Cerebellar nuclear complex (tissue), 1 donor: ENCODE measurements at regions not wholly inside any gene's neighbourhood (a gene's known extent, or its start where the extent isn't known, plus 50 kb on each side); places are given as distances from the start of the nearest gene placed in this dataset.

Source experiments
- DNase-seq, 2 experiments: peaks; one replicate each; lab custom pipeline; 2025; lab: John Stamatoyannopoulos, UW

DNA sequence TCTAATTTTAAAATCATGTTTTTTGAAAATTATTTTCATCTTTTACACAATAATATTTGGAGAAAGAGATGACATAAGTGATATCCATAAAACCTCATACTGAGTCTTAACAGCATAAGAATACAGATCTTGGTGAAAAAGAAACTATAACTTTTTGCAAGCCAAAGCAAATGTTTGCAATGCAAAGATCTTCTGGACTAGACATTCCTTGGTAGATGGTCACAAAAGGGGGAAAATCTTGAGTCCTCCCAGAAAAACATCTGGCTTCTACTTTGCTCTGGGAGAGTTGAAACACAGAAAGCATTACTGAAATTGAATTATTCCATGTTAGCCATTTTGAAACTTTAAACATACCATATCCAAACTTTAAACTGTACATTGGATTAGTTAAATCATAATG lies 308.2 kb downstream of the ANXA1 start:
- no peak for DNase-seq

DNA sequence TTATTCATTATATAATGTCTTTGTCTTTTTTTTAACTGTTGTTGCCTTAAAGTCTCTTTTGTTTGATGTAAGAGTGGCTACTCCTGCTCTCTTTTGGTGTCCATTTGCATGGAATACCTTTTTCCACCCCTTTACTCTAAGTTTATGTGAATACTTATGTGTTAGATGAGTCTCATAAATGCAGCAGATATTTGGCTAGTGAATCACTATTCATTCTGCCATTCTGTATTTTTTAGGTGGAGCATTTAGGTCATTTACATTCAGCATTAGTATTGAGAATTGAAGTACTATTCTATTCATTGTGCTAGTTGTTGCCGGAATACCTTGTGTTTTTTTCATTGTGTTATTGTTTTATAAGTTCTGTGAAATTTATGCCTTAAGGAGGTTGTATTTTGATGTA lies 317.1 kb downstream of the ANXA1 start:
- DNase-seq, result no peak

GRCh38 chr9:73470766-73471165 lies 319.1 kb downstream of the ANXA1 start:
- DNase-seq, result no peak

DNA sequence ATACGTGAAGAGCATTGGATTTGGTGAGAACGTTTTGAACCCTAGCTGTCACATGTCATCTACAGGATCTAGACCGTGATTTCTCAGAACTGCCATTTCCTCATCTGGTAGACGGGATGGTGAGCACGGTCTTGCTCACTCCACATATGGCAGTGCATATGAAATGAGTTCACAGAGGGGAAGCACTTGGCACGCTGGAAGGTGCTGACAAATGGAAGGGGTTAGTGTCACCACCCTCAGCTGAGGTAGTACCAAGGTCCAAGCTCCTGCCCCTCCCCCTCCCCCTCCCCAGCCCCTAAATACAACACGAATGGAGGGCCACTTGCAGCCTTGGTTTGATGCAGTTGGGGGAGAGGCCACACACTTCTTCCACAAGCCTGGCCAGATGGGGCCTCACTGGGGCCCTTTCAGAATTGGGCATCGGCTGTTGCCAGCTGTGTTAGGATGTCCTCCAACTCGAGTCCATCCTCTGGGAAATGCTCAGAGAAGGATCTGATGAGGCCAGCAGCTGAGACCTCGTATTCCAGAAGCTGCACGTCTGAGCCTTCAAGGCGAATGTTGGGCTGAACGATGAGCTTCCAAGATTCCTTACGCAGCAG lies 322.4 kb downstream of the ANXA1 start:
- no peak for DNase-seq

DNA sequence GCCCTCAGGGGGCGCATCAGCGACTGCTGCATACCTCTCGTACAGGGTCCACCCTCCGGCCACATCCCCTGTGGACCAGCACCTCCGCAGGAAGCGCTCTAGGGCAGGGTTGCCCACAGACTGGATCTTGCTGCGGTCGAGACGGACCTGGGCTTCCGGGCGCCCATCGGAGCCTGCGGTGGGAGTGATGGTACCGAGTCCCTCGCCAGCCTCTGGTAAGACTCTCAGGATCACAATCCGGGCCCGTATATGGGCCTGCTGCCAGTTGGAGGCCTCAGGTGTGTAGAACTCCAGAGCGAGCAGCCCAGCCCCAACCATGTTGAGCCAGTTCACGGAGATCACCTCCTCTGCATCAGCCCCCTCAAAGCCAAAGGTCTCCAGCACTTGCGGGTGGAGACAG lies 323.0 kb downstream of the ANXA1 start:
- DNase-seq, result no peak

- no peak for DNase-seq
Observed at GRCh38 chr9:73494894-73495293, 343.2 kb downstream of the ANXA1 start.

DNA sequence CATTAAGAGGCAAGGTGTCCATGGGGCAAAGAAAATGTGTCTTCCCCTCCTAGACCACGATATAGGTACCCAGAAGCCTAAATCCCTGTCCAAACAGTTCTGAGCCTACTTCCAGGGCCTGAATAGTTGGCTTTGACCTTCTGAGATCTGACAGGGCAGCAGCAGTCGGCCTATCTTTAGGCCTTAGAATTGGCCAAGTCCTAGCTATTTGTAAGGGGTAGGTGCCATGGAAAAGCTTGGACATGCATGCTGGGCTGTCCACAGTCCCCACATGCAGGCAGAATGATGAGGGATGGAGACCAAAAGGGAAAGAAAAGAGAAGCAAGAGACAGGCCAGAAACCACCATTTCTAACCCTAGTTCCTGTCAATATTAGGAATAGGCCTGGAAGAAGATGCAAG lies 346.1 kb downstream of the ANXA1 start:
- DNase-seq, result no peak

- no peak for DNase-seq
Observed at GRCh38 chr9:73515216-73515615, 363.6 kb downstream of the ANXA1 start.

GRCh38 chr9:73523391-73523790 lies 371.7 kb downstream of the ANXA1 start:
- DNase-seq, result no peak

- no peak for DNase-seq
Observed at GRCh38 chr9:73525350-73525749, 373.7 kb downstream of the ANXA1 start.

DNA sequence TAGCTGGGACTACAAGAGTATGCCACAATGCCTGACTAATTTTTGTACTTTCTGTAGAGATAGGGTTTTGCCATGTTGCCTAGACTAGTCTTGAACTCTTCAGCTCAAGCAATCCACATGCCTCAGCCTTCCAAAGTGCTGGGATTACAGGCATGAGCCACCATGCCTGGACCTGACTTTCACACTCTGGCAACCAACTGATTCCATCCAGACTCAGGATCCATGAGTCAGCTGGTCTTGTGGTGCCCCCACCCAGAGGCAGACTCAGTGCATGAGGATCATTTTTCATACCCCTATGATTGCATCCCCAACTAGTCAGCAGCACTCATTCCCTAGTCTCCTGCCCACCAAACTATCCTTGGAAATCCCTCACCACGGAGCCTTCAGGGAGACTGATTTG lies 375.9 kb downstream of the ANXA1 start:
- DNase-seq, result no peak

DNA sequence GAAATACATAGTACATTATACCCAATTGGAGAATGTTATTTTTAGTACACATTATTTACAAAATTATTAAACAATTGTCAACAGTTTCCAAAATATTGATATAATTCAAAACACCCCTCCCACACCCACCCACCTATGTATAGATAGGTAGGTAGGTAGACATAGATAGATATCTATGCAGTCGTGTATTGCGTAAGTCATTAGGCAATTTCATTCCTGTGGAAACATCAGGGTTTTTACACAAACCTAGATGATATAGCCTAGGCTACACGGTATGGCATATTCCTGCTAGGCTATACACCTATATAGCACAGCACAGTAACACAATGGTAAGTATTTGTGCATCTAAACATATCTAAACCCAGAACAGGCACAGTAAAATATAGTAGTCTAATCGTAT lies 377.3 kb downstream of the ANXA1 start:
- no peak for DNase-seq

- no peak for DNase-seq
Observed at GRCh38 chr9:73529666-73530065, 378.0 kb downstream of the ANXA1 start.

- DNase-seq, result no peak
Observed at GRCh38 chr9:73531051-73531532, 379.4 kb downstream of the ANXA1 start.

DNA sequence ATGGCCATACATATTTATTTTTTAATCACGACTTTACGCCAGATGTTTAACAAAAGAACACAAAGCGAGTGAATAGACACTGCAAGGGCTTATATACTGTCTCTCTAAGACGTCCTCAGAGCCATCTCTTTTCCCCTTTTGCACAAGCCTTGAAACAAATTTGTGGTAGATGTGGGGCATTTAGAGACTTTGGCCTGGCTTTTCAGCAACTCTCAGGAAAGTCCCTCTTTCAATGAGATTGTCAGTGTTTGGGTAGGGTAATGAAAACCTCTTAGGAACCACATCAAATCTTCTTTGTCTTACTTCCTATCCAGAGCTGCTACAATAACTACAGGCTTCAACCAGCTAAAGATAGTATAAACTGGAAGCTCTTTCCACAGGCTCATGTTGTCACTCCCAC lies 380.0 kb downstream of the ANXA1 start:
- no peak for DNase-seq

DNA sequence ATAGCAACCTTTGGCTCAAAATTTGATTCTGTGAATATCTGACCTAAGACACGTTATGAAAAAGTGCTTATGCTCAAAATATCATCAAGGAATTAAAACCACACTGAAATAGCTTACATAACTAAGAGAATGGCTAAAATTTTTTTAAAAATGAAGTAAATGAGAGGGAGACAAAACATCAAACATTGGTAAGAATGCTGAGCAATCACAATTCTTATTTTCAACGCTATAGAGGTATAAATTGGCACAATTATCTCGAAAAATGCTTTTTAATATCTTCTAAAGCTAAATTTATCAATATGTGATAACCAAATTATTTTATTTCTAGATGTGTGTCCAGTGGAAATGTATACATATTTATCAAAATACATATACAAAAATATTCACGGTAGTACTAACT lies 381.3 kb downstream of the ANXA1 start:
- no peak for DNase-seq

- no peak for DNase-seq
Observed at GRCh38 chr9:73536403-73536802, 384.7 kb downstream of the ANXA1 start.

- no peak for DNase-seq
Observed at GRCh38 chr9:73537561-73537960, 385.9 kb downstream of the ANXA1 start.

GRCh38 chr9:73539881-73540390 lies 388.3 kb downstream of the ANXA1 start:
- DNase-seq, result no peak

DNA sequence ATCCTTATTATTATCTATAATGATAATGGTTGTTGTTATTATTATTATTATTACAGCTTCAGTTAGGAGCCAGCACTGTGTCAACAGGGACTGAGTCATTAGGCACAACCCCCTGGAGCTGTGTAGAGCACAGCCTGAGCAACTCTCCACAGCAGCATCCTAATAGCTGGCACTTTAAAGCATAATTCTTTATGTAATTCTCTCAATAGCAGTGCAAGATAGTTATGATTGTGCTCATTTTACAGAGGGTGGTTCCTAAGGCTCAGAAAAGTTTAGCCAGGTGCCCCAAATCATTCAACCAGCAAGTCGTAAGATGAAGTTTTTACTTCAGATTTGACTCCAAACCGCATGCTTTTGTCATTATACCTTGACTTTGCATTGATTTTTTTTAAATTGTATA lies 390.3 kb downstream of the ANXA1 start:
- no peak for DNase-seq

DNA sequence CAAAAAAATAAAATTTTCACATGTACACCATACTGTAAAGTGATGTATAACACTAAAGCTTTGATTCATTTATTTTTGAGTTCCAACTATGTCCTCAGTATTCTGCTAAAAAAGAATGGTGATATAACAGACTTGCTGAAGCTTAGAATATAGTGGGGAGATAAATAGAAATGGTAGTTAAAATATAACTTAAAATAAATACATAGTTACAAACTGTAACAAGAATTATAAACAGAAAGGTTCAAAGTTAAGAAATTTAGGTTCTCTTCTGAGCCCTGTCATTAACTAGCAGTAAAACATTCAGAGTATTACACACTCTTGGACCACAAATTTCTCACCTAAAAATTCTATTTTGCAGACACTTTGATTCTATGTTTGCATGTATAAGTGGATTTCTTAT lies 392.1 kb downstream of the ANXA1 start:
- DNase-seq, result no peak

- no peak for DNase-seq
Observed at GRCh38 chr9:73548201-73548600, 396.5 kb downstream of the ANXA1 start.

GRCh38 chr9:73549991-73550390 lies 398.3 kb downstream of the ANXA1 start:
- DNase-seq, result no peak

- no peak for DNase-seq
Observed at GRCh38 chr9:73553295-73553694, 401.6 kb downstream of the ANXA1 start.
